WI38 (cell line): ENCODE measurements at regions not wholly inside any gene's neighbourhood (a gene's known extent, or its start where the extent isn't known, plus 50 kb on each side); places are given as distances from the start of the nearest gene placed in this dataset.

Experiments
- H3K4me3 ChIP-seq: 2 replicates; pipeline ENCODE4 v1.5.1; 2011; ENCODE audit warnings: low read depth, mild to moderate bottlenecking, control low read depth, low read length
- CTCF ChIP-seq: IDR thresholded peaks from 2 replicates; pipeline ENCODE4 v1.5.1; 2012; ENCODE audit warnings: low read depth, mild to moderate bottlenecking, control low read depth, low read length

GRCh38 chr20:40390654-40391053 is 298.4 kb downstream of the MAFB start:
- no peak overlapping the region for H3K4me3 ChIP-seq
- TF ChIP-seq CTCF: no peak

DNA sequence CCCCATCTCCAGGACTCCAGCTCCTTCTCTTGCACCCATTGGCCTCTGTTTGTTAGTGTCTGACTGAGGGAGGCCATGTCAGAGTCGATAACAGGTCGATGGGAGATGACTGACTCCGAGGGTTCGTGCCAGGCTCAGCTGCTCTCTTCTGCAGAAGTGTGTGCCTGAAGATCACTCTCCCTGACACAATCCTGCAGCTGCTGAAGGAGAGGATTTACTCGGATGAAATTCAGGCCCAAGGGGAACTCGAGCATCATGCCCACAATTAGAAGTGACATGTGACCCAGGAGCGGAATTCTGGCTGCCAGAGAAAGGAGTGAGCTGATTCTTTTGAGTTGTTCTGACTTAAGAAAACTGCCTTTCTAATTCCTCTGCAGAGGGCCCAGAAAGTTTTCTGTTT is 318.2 kb downstream of the MAFB start:
- no peak overlapping the region for H3K4me3 ChIP-seq
- TF ChIP-seq CTCF: no peak

- no peak overlapping the region for H3K4me3 ChIP-seq
- no peak for TF ChIP-seq CTCF
These were observed 320.2 kb downstream of the MAFB start for GRCh38 chr20:40368876-40369275.

DNA sequence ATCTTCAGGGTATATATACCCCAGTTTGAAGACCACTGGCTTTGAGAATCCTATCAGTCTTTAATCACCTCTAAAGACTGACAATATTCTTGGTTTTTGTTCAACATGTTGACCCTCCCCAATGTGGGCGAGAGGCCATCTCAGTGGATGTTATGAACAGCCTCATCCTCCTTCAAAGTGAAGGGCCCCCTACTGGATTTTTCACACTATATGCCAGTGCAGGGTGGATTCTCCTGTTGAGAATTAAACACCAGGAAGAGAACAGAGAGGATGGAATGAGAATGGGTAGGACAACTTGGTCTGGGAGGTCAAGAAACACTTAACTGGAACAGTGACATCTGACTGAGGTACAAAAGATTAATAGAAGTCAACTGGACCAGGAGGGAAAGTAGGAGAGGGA is 327.1 kb downstream of the MAFB start:
- H3K4me3 ChIP-seq: no peak overlapping the region
- no peak for TF ChIP-seq CTCF

- no peak overlapping the region for H3K4me3 ChIP-seq
- TF ChIP-seq CTCF: no peak
These were observed 329.7 kb downstream of the MAFB start for GRCh38 chr20:40359131-40359912.

DNA sequence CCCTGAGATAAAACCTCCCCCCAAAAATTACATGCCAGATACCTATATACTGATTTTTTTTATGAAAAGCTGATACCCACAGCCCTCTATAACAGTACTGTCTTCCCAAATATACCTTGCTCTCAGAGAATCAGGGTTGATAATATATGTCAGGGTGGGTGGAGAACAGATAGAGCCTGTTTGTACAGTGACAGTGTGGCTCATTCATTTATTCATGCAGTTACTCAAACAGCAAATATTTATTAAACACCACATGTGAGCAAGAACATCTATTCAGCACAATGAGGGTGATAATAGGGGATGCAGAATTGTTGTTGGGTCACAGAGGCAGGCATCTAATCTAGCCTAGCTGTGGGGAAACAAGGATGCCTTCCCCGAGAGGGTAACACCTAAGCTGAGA is 334.2 kb downstream of the MAFB start:
- TF ChIP-seq CTCF: no peak
- H3K4me3 ChIP-seq: no peak overlapping the region

DNA sequence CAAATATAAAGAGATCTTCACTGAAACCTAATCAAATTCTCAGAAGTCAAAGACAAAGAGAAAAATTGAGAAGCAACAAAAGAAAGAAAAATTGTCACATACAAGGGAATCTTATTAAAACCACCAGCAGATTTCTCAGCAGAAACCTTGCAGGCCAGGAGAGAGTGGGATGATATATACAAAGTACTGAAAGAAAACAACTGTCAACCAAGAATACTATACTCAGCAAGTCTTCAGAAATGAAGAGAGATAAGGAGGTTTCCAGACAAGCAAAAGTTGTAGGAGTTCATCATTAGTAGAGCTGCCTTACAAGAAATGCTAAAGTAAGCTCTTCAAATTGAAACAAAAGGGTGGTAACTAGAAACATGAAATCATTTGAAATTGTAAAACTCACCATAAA is 345.6 kb downstream of the MAFB start:
- TF ChIP-seq CTCF: no peak
- H3K4me3 ChIP-seq: no peak overlapping the region
